ENCODE measurements at regions not wholly inside any gene's neighbourhood (a gene's known extent, or its start where the extent isn't known, plus 50 kb on each side); places are given as distances from the start of the nearest gene placed in this dataset.

DNA sequence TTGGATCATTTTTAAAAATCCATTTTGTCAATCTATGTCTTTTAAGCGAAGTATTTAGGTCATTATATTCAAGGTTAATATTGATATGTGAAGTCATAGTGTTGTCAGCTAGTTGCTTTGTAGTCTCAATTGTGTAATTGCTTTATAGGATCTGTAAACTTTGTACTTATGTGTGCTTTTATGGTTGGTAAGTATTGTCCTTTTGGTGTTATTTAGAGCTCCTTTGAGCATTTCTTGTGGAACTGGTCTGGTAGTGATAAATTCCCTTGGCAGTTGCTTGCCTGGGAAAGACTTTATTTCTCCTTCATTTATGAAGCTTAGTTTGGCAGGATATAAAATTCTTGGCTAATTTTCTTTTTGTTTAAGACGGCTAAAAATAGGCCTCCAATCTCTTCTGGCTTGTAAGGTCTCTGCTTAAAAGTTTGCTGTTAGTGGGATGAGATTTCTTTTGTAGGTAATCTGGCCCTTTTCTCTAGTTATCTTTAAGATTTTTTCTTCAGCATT, 368.8 kb downstream of the SPRY2 start:
- Histone ChIP-seq H2BK20ac (ENCODE audit: low read depth, low read length) (no peak overlapping the region), H2AFZ (replicated peaks; ENCODE audit: low read length, poor library complexity) (no peak overlapping the region), H2BK120ac (ENCODE audit: low read depth, low read length) (no peak overlapping the region), H4K20me1 (ENCODE audit: insufficient read depth, low read length) (no peaks in the 10 kb centered on the region), H4K91ac (ENCODE audit: insufficient read depth, low read depth, low read length) (no peak overlapping the region), H3K23ac (ENCODE audit: low read depth, low read length) (no peak overlapping the region), H3K18ac (ENCODE audit: low read depth, low read length) (no peak overlapping the region), H4K5ac (ENCODE audit: low read depth, low read length) (no peak overlapping the region), H3K4me2 (ENCODE audit: low read depth, low read length) (no peak overlapping the region), H3K4ac (ENCODE audit: low read depth, low read length) (no peak overlapping the region), H3K9ac (ENCODE audit: low read depth, low read length) (no peak overlapping the region), H3K36me3 (ENCODE audit: control insufficient read depth, insufficient read depth, low read length) (no peaks in the 10 kb centered on the region), H3K9me1 (ENCODE audit: insufficient read depth, low read length) (peaks cover 3% of the 10 kb centered on the region; the same call in 1 of the 2 replicates), H3K14ac (replicated peaks; ENCODE audit: low read depth, low read length) (no peak overlapping the region), H3K27me3 (ENCODE audit: control insufficient read depth, insufficient read depth, low read length) (no peaks in the 10 kb centered on the region), H2AK5ac (ENCODE audit: low read depth, low read length) (no peak overlapping the region), H3K4me1 (ENCODE audit: control insufficient read depth, insufficient read depth, low read length) (no peaks in the 10 kb centered on the region), H3K79me1 (ENCODE audit: low read depth in 1 of 2, low read length in 2 of 2) (no peaks in the 10 kb centered on the region), H3K56ac (ENCODE audit: extremely low read depth, insufficient read depth, low read length) (no peak overlapping the region), H4K8ac (ENCODE audit: low read depth in 2 of 2, low read length in 2 of 2) (no peak overlapping the region), H2BK5ac (ENCODE audit: low read depth, low read length, poor library complexity, severe bottlenecking) (no peak overlapping the region), H3K4me3 (ENCODE audit: insufficient read depth, low read depth, low read length) (no peak overlapping the region), H3K27ac (ENCODE audit: insufficient read depth, low read length) (no peak overlapping the region), H2BK15ac (ENCODE audit: low read depth, low read length) (no peak overlapping the region), H2AK9ac (replicated peaks; ENCODE audit: low read depth, low read length, poor library complexity) (no peak overlapping the region), H3K9me3 (ENCODE audit: control insufficient read depth, insufficient read depth, low read length) (peaks cover 5% of the 10 kb centered on the region)
- dilution Hi-C loops (cut with HindIII; ENCODE audit: low sequenced_read_pairs, unreplicated experiment): no loop called here
- intact Hi-C loops (cut with micrococcal nuclease): no loop called here
- ChIA-PET POLR2A (ENCODE audit: unreplicated experiment) (no interaction called here), CTCF (no interaction called here)
- no peak for ATAC-seq (ENCODE audit: low read depth)
- WGBS, 2 experiments (ENCODE audit: extremely low coverage in 2 of 2, insufficient read length in 1 of 2): no CpG with 5 or more reads among the region's 2 CpGs
- TF ChIP-seq, protein P1, sequence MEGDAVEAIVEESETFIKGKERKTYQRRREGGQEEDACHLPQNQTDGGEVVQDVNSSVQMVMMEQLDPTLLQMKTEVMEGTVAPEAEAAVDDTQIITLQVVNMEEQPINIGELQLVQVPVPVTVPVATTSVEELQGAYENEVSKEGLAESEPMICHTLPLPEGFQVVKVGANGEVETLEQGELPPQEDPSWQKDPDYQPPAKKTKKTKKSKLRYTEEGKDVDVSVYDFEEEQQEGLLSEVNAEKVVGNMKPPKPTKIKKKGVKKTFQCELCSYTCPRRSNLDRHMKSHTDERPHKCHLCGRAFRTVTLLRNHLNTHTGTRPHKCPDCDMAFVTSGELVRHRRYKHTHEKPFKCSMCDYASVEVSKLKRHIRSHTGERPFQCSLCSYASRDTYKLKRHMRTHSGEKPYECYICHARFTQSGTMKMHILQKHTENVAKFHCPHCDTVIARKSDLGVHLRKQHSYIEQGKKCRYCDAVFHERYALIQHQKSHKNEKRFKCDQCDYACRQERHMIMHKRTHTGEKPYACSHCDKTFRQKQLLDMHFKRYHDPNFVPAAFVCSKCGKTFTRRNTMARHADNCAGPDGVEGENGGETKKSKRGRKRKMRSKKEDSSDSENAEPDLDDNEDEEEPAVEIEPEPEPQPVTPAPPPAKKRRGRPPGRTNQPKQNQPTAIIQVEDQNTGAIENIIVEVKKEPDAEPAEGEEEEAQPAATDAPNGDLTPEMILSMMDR (conservative IDR thresholded peaks at IDR 0.05; ENCODE audit: low read depth, low read length): no peak
- no peak for TF ChIP-seq SMC3 (IDR thresholded peaks at IDR 0.05; ENCODE audit: low read depth, low read length)
- TF ChIP-seq FOS (IDR thresholded peaks at IDR 0.05; ENCODE audit: low read depth, low read length): no peak
- no peak for TF ChIP-seq RCOR1 (IDR thresholded peaks at IDR 0.05; ENCODE audit: insufficient replicate concordance, low read length)
- TF ChIP-seq MAZ (IDR thresholded peaks at IDR 0.05; ENCODE audit: borderline replicate concordance, low read depth, low read length): no peak
- TF ChIP-seq, protein P2, sequence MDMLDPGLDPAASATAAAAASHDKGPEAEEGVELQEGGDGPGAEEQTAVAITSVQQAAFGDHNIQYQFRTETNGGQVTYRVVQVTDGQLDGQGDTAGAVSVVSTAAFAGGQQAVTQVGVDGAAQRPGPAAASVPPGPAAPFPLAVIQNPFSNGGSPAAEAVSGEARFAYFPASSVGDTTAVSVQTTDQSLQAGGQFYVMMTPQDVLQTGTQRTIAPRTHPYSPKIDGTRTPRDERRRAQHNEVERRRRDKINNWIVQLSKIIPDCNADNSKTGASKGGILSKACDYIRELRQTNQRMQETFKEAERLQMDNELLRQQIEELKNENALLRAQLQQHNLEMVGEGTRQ (IDR thresholded peaks at IDR 0.05; ENCODE audit: low read depth, low read length): no peak
- TF ChIP-seq, protein P3, sequence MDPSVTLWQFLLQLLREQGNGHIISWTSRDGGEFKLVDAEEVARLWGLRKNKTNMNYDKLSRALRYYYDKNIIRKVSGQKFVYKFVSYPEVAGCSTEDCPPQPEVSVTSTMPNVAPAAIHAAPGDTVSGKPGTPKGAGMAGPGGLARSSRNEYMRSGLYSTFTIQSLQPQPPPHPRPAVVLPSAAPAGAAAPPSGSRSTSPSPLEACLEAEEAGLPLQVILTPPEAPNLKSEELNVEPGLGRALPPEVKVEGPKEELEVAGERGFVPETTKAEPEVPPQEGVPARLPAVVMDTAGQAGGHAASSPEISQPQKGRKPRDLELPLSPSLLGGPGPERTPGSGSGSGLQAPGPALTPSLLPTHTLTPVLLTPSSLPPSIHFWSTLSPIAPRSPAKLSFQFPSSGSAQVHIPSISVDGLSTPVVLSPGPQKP (IDR thresholded peaks at IDR 0.05; ENCODE audit: borderline replicate concordance, low read depth, low read length): no peak
- TF ChIP-seq CEBPB (IDR thresholded peaks at IDR 0.05; ENCODE audit: low read depth, low read length): no peak
- no peak for TF ChIP-seq POLR2A (IDR thresholded peaks at IDR 0.05; ENCODE audit: low read depth, low read length)
- no peak for TF ChIP-seq BHLHE40 (IDR thresholded peaks at IDR 0.05; ENCODE audit: low read depth, low read length)
- TF ChIP-seq MXI1 (IDR thresholded peaks at IDR 0.05; ENCODE audit: borderline replicate concordance, low read depth, low read length): no peak
- TF ChIP-seq RFX5 (IDR thresholded peaks at IDR 0.05; ENCODE audit: low read depth, low read length): no peak
- TF ChIP-seq CHD1 (IDR thresholded peaks at IDR 0.05; ENCODE audit: low read depth, low read length): no peak
- TF ChIP-seq RAD21 (IDR thresholded peaks at IDR 0.05; ENCODE audit: low read length): no peak
- no peak for TF ChIP-seq MAFK (IDR thresholded peaks at IDR 0.05; ENCODE audit: low read depth, low read length)
- no peak for TF ChIP-seq NFE2L2 (IDR thresholded peaks at IDR 0.05; ENCODE audit: low read depth, low read length)
- in situ Hi-C loops (cut with MboI; ENCODE audit: low sequenced_read_pairs): no loop called here
- no peak for DNase-seq
- BruUV-seq (replicated peaks): no TSS peak

Measured in IMR-90 (cell line).